HG02610 (cell line): ENCODE measurements at regions not wholly inside any gene's neighbourhood (a gene's known extent, or its start where the extent isn't known, plus 50 kb on each side); places are given as distances from the start of the nearest gene placed in this dataset.

Experiments used
- ATAC-seq: cut with Tn5 transposase; IDR thresholded peaks from one replicate; pipeline ENCODE4 v1.9.1; 2021; ENCODE audit warnings: mild to moderate bottlenecking, moderate library complexity; ENCODE audit not compliant: unreplicated experiment

GRCh38 chr10:120367341-120367740, 89.7 kb upstream of the PLPP4 start:
- ATAC-seq, result no peak

GRCh38 chr10:120368338-120368737, 88.7 kb upstream of the PLPP4 start:
- no peak for ATAC-seq

- no peak for ATAC-seq
Measured at GRCh38 chr10:120368927-120369326, 88.1 kb upstream of the PLPP4 start.

- no peak for ATAC-seq
Measured at GRCh38 chr10:120369856-120370276, 87.2 kb upstream of the PLPP4 start.

GRCh38 chr10:120371856-120372255, 85.2 kb upstream of the PLPP4 start:
- ATAC-seq, result no peak

- no peak for ATAC-seq
Measured at GRCh38 chr10:120372917-120373316, 84.1 kb upstream of the PLPP4 start.

- no peak for ATAC-seq
Measured at GRCh38 chr10:120375666-120376065, 81.4 kb upstream of the PLPP4 start.

- no peak for ATAC-seq
Measured at GRCh38 chr10:120381931-120382330, 75.1 kb upstream of the PLPP4 start.

- no peak for ATAC-seq
Measured at GRCh38 chr10:120382360-120382759, 74.7 kb upstream of the PLPP4 start.

- no peak for ATAC-seq
Measured at GRCh38 chr10:120385992-120386391, 71.0 kb upstream of the PLPP4 start.

GRCh38 chr10:120386896-120387295, 70.1 kb upstream of the PLPP4 start:
- no peak for ATAC-seq

GRCh38 chr10:120387326-120387725, 69.7 kb upstream of the PLPP4 start:
- no peak for ATAC-seq

- ATAC-seq, result no peak
Measured at GRCh38 chr10:120392245-120392644, 64.8 kb upstream of the PLPP4 start.

GRCh38 chr10:120392671-120393079, 64.4 kb upstream of the PLPP4 start:
- ATAC-seq, result no peak

GRCh38 chr10:120394446-120394845, 62.6 kb upstream of the PLPP4 start:
- no peak for ATAC-seq

- ATAC-seq, result no peak
Measured at GRCh38 chr10:120396228-120396627, 60.8 kb upstream of the PLPP4 start.

- no peak for ATAC-seq
Measured at GRCh38 chr10:120398180-120398579, 58.8 kb upstream of the PLPP4 start.

GRCh38 chr10:120400601-120401000, 56.4 kb upstream of the PLPP4 start:
- ATAC-seq, result no peak

- no peak for ATAC-seq
Measured at GRCh38 chr10:120402147-120402766, 54.8 kb upstream of the PLPP4 start.

- no peak for ATAC-seq
Measured at GRCh38 chr10:120403109-120403508, 53.9 kb upstream of the PLPP4 start.

GRCh38 chr10:120406376-120406775, 50.7 kb upstream of the PLPP4 start:
- no peak for ATAC-seq
